ENCODE measurements at regions not wholly inside any gene's neighbourhood (a gene's known extent, or its start where the extent isn't known, plus 50 kb on each side); places are given as distances from the start of the nearest gene placed in this dataset.

GRCh38 chr15:95208071-95208470 is 976.7 kb downstream of the MCTP2 start:
- no peak for TF ChIP-seq CTCF (IDR thresholded peaks at IDR 0.05)
- TF ChIP-seq POLR2A (IDR thresholded peaks at IDR 0.05) = no peak

All from uterus (tissue), 2 donors.